Peyer's patch (tissue), 4 donors: ENCODE measurements at regions not wholly inside any gene's neighbourhood (a gene's known extent, or its start where the extent isn't known, plus 50 kb on each side); places are given as distances from the start of the nearest gene placed in this dataset.

ENCODE experiments used
- DNase-seq, 3 donors: peaks; one replicate each; pipeline ENCODE4 v3.0.0-alpha.2; 2017 to 2019
- H3K27ac ChIP-seq, 4 donors: fragments of 200-600 bp; sonication (generic); one replicate each; pipeline ENCODE4 v1.5.1; 2016 to 2019
- H3K27me3 ChIP-seq, 2 donors: fragments of 200-600 bp; sonication (generic); one replicate each; pipeline ENCODE4 v1.5.1; 2019
- H3K36me3 ChIP-seq, 3 donors: fragments of 200-600 bp; sonication (generic); one replicate each; pipeline ENCODE4 v1.5.1; 2016 to 2019
- H3K4me1 ChIP-seq, 4 donors: fragments of 200-600 bp; sonication (generic); one replicate each; pipeline ENCODE4 v1.5.1; 2016 to 2019
- H3K4me3 ChIP-seq, 4 donors: fragments of 200-600 bp; sonication (generic); 1 replicate in 3 of 4; 2 replicates in 1 of 4; pipeline ENCODE4 v1.5.1; 2016 to 2019; ENCODE audit warnings: mild to moderate bottlenecking in 1 of 4
- H3K9me3 ChIP-seq, 4 donors: fragments of 200-600 bp; sonication (generic); one replicate each; pipeline ENCODE4 v1.5.1; 2016 to 2019; ENCODE audit warnings: mild to moderate bottlenecking in 1 of 4
- POLR2A ChIP-seq, 2 donors: fragments of 450-650 bp; IDR thresholded peaks; one replicate each; pipeline ENCODE4 v1.5.1; 2017; ENCODE audit warnings: antibody characterized with exemption in 2 of 2, mild to moderate bottlenecking in 2 of 2, moderate library complexity in 2 of 2
- TF ChIP-seq, protein P1 (sequence below), 6 experiments: fragments of 450-650 bp in 4 of 6; fragments of 200-600 bp in 2 of 6; sonication (generic) in 1 of 6; IDR thresholded peaks; one replicate each; pipeline ENCODE4 v1.5.1; 2017 to 2019; ENCODE audit warnings: antibody characterized with exemption in 6 of 6, mild to moderate bottlenecking in 3 of 6, moderate library complexity in 1 of 6

DNA sequence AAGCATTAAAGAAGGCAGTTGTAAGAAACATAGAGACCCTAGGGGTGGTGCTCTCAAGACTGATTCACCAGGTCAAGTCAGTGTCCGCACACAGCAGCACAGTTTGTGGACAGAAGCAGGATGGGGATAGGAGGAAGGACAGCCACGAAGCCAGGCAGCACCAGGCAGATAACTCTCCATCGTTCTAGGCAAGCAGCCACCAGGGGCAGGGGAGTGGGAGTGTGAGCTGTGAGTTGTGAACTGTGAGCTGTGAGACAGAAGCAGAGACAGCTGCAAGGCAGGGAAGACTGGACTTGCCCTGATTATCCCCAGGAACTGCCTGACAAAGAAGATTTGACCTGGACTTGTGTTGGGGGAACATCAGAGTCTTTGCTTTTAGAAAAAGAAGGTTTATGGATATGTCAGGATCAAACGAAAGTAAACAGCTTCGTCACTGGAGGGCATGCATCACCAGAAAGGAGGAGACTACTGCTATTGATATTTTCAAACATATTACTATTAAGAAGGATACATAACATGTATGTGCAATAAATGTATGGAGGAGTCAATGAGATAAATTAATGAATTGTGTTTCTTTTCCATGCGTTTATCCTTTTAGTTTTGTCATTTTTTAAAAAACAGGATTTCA, 286.1 kb downstream of the IRS2 start:
- DNase-seq, result no peak

DNA sequence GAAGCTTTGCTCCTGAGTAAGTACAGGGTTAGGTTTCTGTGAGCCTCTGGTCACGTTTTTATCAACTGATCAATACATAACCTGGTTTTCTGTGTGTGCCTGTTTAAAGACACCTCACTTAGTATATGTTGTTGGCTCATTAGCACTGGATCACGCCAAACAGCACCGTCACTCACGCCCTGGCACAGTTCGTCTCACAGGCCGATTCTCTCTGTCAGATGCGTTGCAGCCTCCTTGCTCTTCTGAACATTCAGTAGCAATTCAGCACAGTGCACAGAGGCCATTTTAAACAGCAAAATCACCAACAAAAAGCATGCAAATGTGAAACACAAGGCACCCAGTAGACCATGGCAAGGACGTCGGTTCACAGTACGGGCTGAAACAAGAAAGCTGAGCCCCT, 288.5 kb downstream of the IRS2 start:
- H3K36me3 ChIP-seq, result no peaks in the 10 kb centered on the region
- no peak for TF ChIP-seq POLR2A (IDR thresholded peaks at IDR 0.05)
- TF ChIP-seq, protein P1, sequence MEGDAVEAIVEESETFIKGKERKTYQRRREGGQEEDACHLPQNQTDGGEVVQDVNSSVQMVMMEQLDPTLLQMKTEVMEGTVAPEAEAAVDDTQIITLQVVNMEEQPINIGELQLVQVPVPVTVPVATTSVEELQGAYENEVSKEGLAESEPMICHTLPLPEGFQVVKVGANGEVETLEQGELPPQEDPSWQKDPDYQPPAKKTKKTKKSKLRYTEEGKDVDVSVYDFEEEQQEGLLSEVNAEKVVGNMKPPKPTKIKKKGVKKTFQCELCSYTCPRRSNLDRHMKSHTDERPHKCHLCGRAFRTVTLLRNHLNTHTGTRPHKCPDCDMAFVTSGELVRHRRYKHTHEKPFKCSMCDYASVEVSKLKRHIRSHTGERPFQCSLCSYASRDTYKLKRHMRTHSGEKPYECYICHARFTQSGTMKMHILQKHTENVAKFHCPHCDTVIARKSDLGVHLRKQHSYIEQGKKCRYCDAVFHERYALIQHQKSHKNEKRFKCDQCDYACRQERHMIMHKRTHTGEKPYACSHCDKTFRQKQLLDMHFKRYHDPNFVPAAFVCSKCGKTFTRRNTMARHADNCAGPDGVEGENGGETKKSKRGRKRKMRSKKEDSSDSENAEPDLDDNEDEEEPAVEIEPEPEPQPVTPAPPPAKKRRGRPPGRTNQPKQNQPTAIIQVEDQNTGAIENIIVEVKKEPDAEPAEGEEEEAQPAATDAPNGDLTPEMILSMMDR (IDR thresholded peaks at IDR 0.05), result no peak
- H3K27ac ChIP-seq, result no peak overlapping the region
- H3K4me1 ChIP-seq, result no peaks in the 10 kb centered on the region
- no peaks in the 10 kb centered on the region for H3K27me3 ChIP-seq
- no peak for DNase-seq
- no peak overlapping the region for H3K4me3 ChIP-seq
- no peaks in the 10 kb centered on the region for H3K9me3 ChIP-seq

More for the DNA sequence above, 286.1 kb downstream of the IRS2 start:
- no peak overlapping the region for H3K27ac ChIP-seq
- no peaks in the 10 kb centered on the region for H3K27me3 ChIP-seq
- H3K4me3 ChIP-seq, result no peak overlapping the region
- TF ChIP-seq, protein P1 (IDR thresholded peaks at IDR 0.05), result no peak
- no peak for TF ChIP-seq POLR2A (IDR thresholded peaks at IDR 0.05)
- no peaks in the 10 kb centered on the region for H3K36me3 ChIP-seq
- no peaks in the 10 kb centered on the region for H3K4me1 ChIP-seq
- no peaks in the 10 kb centered on the region for H3K9me3 ChIP-seq

DNA sequence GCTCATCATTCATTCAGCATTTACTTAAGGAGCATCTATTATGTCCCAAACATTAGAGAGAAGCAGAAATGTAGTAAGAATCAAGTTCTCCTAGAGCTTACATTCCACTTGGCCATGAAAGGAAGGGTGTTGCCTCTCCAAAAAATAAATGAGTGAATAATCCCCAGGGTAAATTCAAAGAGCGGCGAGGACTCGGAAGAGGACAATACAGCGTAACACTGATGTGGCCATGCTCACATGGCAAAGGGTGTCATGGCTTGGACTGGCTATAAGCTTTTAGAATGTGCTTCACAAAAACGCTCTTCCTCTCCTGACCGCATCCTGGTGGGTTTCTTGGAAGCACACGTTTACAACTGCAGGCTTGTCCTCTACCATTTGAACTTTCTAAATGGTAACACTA, 290.2 kb downstream of the IRS2 start:
- Histone ChIP-seq H3K4me3 (no peak overlapping the region), H3K27ac (no peak overlapping the region), H3K9me3 (no peaks in the 10 kb centered on the region), H3K4me1 (no peaks in the 10 kb centered on the region), H3K36me3 (no peaks in the 10 kb centered on the region), H3K27me3 (no peaks in the 10 kb centered on the region)
- DNase-seq, result no peak
- TF ChIP-seq, protein P1 (IDR thresholded peaks at IDR 0.05), result no peak
- no peak for TF ChIP-seq POLR2A (IDR thresholded peaks at IDR 0.05)

DNA sequence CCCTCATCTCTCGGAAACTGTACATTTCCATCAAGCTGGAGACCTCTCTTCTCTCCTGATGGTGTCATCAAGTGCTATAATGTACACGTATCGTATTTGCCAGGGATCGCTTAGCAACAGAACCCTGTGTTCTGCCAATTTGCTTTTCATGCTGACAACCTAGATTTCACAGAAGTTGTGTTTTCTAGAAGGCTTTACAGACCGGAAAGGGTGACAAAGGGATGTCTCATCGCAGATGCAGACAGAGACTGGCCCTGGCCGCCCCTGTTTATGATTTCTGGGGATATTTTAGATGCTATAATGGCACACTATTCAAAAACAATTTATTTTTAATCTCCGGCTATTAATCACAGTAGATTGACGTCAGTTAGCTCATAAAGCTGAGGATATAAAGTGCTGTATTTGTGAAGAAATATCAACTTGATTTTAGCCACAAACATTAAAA, 291.4 kb downstream of the IRS2 start:
- H3K36me3 ChIP-seq, result no peaks in the 10 kb centered on the region
- no peaks in the 10 kb centered on the region for H3K27me3 ChIP-seq
- H3K4me1 ChIP-seq, result no peaks in the 10 kb centered on the region
- no peak for DNase-seq
- H3K4me3 ChIP-seq, result no peak overlapping the region
- H3K9me3 ChIP-seq, result no peaks in the 10 kb centered on the region
- H3K27ac ChIP-seq, result no peak overlapping the region
- no peak for TF ChIP-seq POLR2A (IDR thresholded peaks at IDR 0.05)
- TF ChIP-seq, protein P1 (IDR thresholded peaks at IDR 0.05), result no peak

DNA sequence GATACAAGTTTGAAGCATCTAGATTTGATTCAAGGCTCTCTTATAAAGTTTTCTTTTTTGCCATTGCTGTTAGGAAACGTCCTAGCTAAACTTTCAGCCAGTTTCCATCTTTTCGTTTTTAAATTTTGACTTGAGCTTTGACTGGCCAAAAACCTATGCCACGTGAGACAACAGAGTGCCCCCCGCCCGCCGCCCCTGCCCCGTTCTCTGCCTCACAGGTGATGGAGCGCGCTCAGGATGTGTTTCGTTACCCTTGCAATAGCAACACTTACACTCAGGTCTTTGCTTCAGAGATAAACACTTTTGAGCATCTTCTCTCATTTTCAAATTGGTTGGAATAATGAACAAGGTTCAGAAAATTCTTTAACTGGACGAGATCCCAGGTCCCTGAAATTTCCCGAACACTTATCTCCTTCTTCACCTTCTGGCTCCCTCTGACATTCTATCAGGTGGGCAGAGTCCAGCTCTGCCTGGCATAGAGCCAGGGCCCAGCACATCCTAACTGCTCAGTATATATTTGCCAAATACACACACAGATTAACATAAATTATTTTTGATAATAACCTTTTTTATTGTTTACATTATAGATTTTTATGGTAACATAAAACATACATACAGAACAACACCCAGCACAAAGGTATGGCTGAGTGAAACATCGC, 301.1 kb downstream of the IRS2 start:
- H3K9me3 ChIP-seq, result no peaks in the 10 kb centered on the region
- H3K27me3 ChIP-seq, result no peaks in the 10 kb centered on the region
- DNase-seq, result peak in 1 of 3 donors; percentile 57
- H3K4me3 ChIP-seq, result no peak overlapping the region
- H3K27ac ChIP-seq, result no peak overlapping the region
- no peaks in the 10 kb centered on the region for H3K4me1 ChIP-seq
- H3K36me3 ChIP-seq, result no peaks in the 10 kb centered on the region
- TF ChIP-seq, protein P1 (IDR thresholded peaks at IDR 0.05), result no peak
- no peak for TF ChIP-seq POLR2A (IDR thresholded peaks at IDR 0.05)
